ENCODE measurements at regions not wholly inside any gene's neighbourhood (a gene's known extent, or its start where the extent isn't known, plus 50 kb on each side); places are given as distances from the start of the nearest gene placed in this dataset.

DNA sequence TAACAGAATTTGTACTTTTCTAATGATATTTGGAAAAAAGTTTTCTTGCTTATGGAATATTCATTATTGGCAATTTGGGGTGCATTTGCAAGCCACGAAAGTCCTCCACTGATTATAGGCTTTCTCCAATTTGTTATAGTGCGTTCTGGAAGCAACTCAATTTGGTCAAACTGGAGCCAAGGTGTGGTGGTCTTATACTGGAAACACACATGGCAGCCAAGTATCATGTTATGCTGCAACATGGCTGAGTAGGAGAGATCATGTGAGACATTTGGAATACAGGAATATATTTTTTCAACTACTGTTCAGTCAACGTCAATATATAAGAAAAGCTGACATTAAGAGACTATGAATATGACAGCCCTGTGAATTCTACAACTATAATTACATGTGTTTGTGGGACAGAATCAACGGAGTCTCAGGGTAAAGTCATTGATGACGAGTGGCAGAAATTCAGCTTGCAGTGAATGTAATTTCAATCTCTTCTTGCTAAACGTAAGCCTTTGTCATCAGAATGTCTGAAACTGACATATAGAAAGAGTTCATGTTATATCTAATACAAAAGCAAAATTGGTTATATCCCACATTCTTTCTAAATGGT is 83.8 kb upstream of the FIBIN start:
- TF ChIP-seq, protein P1, sequence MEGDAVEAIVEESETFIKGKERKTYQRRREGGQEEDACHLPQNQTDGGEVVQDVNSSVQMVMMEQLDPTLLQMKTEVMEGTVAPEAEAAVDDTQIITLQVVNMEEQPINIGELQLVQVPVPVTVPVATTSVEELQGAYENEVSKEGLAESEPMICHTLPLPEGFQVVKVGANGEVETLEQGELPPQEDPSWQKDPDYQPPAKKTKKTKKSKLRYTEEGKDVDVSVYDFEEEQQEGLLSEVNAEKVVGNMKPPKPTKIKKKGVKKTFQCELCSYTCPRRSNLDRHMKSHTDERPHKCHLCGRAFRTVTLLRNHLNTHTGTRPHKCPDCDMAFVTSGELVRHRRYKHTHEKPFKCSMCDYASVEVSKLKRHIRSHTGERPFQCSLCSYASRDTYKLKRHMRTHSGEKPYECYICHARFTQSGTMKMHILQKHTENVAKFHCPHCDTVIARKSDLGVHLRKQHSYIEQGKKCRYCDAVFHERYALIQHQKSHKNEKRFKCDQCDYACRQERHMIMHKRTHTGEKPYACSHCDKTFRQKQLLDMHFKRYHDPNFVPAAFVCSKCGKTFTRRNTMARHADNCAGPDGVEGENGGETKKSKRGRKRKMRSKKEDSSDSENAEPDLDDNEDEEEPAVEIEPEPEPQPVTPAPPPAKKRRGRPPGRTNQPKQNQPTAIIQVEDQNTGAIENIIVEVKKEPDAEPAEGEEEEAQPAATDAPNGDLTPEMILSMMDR (IDR thresholded peaks at IDR 0.05): no peak
- TF ChIP-seq POLR2A (IDR thresholded peaks at IDR 0.05): no peak

Data from Peyer's patch (tissue), 4 donors.